Chondrocyte (in vitro differentiated cells): ENCODE measurements at regions not wholly inside any gene's neighbourhood (a gene's known extent, or its start where the extent isn't known, plus 50 kb on each side); places are given as distances from the start of the nearest gene placed in this dataset.

Source experiments
- DNase-seq: peaks from one replicate; pipeline ENCODE4 v3.0.0; 2021; ENCODE audit warnings: mixed read lengths, low spot score
- H3K27ac Mint-ChIP-seq: one replicate; pipeline ENCODE4 v1.8.0; 2021; ENCODE audit warnings: mild to moderate bottlenecking, moderate library complexity, mixed read lengths; ENCODE audit not compliant: unreplicated experiment
- H3K27me3 Mint-ChIP-seq: 2 replicates; pipeline ENCODE4 v1.8.0; 2021; ENCODE audit warnings: low read depth, mixed read lengths
- H3K36me3 Mint-ChIP-seq: 2 replicates; pipeline ENCODE4 v1.8.0; 2021; ENCODE audit warnings: low read depth, mixed read lengths
- H3K4me1 Mint-ChIP-seq: 2 replicates; pipeline ENCODE4 v1.8.0; 2021; ENCODE audit warnings: low read depth, mild to moderate bottlenecking, mixed read lengths
- H3K4me3 Mint-ChIP-seq: one replicate; pipeline ENCODE4 v1.8.0; 2021; ENCODE audit warnings: mild to moderate bottlenecking, moderate library complexity, mixed read lengths; ENCODE audit not compliant: unreplicated experiment
- H3K9me3 Mint-ChIP-seq: 2 replicates; pipeline ENCODE4 v1.8.0; 2021; ENCODE audit warnings: low read depth, mixed read lengths
- TF ChIP-seq, protein P1 (sequence below): fragments of 200-600 bp; sonication (generic); IDR thresholded peaks from 2 replicates; pipeline ENCODE4 v1.5.0; 2021; ENCODE audit warnings: antibody characterized with exemption, mild to moderate bottlenecking, moderate library complexity

- Mint-ChIP-seq H3K27me3 (no peaks in the 10 kb centered on the region), H3K9me3 (no peaks in the 10 kb centered on the region), H3K4me3 (no peak overlapping the region), H3K36me3 (no peaks in the 10 kb centered on the region), H3K27ac (no peak overlapping the region), H3K4me1 (no peaks in the 10 kb centered on the region)
- TF ChIP-seq, protein P1, sequence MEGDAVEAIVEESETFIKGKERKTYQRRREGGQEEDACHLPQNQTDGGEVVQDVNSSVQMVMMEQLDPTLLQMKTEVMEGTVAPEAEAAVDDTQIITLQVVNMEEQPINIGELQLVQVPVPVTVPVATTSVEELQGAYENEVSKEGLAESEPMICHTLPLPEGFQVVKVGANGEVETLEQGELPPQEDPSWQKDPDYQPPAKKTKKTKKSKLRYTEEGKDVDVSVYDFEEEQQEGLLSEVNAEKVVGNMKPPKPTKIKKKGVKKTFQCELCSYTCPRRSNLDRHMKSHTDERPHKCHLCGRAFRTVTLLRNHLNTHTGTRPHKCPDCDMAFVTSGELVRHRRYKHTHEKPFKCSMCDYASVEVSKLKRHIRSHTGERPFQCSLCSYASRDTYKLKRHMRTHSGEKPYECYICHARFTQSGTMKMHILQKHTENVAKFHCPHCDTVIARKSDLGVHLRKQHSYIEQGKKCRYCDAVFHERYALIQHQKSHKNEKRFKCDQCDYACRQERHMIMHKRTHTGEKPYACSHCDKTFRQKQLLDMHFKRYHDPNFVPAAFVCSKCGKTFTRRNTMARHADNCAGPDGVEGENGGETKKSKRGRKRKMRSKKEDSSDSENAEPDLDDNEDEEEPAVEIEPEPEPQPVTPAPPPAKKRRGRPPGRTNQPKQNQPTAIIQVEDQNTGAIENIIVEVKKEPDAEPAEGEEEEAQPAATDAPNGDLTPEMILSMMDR, result no peak
- DNase-seq, result no peak
These were observed 500.9 kb downstream of the ARL4A start for GRCh38 chr7:13188236-13188805.

- Mint-ChIP-seq H3K4me3 (no peak overlapping the region), H3K27me3 (no peaks in the 10 kb centered on the region), H3K9me3 (no peaks in the 10 kb centered on the region), H3K27ac (no peak overlapping the region), H3K4me1 (no peaks in the 10 kb centered on the region), H3K36me3 (no peaks in the 10 kb centered on the region)
- DNase-seq, result no peak
- TF ChIP-seq, protein P1, result no peak
These were observed 501.5 kb downstream of the ARL4A start for GRCh38 chr7:13188922-13189321.

- no peaks in the 10 kb centered on the region for H3K4me1 Mint-ChIP-seq
- DNase-seq, result no peak
- H3K4me3 Mint-ChIP-seq, result no peak overlapping the region
- no peak overlapping the region for H3K27ac Mint-ChIP-seq
- H3K9me3 Mint-ChIP-seq, result no peaks in the 10 kb centered on the region
- TF ChIP-seq, protein P1, result no peak
- no peaks in the 10 kb centered on the region for H3K27me3 Mint-ChIP-seq
- H3K36me3 Mint-ChIP-seq, result no peaks in the 10 kb centered on the region
These were observed 502.2 kb downstream of the ARL4A start for GRCh38 chr7:13189668-13190067.

- H3K27me3 Mint-ChIP-seq, result no peaks in the 10 kb centered on the region
- peaks cover 12% of the 10 kb centered on the region for H3K4me1 Mint-ChIP-seq
- H3K36me3 Mint-ChIP-seq, result no peaks in the 10 kb centered on the region
- no peaks in the 10 kb centered on the region for H3K9me3 Mint-ChIP-seq
- no peak overlapping the region for H3K4me3 Mint-ChIP-seq
- TF ChIP-seq, protein P1, result no peak
- H3K27ac Mint-ChIP-seq, result no peak overlapping the region
- no peak for DNase-seq
These were observed 510.1 kb downstream of the ARL4A start for GRCh38 chr7:13197501-13197900.

DNA sequence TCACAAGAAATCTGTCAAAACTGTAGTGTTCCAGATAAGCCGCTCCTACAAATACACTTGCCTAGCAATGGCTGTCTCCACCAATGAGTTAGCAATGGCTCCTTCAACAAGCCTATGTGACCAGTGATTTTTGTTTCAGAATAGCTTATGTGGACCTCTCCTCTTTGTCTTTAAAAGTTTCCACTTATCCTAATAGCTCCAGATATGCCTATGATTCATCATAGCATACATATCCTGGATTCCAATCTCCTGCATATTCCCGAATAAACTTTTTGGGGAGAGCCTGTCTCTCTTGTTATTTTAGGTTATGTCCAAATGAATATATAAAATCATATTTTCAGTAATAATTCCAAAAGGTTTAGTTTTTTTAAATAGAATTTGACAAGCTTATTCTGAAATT is 510.6 kb downstream of the ARL4A start:
- TF ChIP-seq, protein P1, result no peak
- no peaks in the 10 kb centered on the region for H3K27me3 Mint-ChIP-seq
- no peaks in the 10 kb centered on the region for H3K9me3 Mint-ChIP-seq
- peaks cover 12% of the 10 kb centered on the region for H3K4me1 Mint-ChIP-seq
- DNase-seq, result no peak
- H3K4me3 Mint-ChIP-seq, result no peak overlapping the region
- no peaks in the 10 kb centered on the region for H3K36me3 Mint-ChIP-seq
- no peak overlapping the region for H3K27ac Mint-ChIP-seq
